ENCODE measurements at regions not wholly inside any gene's neighbourhood (a gene's known extent, or its start where the extent isn't known, plus 50 kb on each side); places are given as distances from the start of the nearest gene placed in this dataset.

DNA sequence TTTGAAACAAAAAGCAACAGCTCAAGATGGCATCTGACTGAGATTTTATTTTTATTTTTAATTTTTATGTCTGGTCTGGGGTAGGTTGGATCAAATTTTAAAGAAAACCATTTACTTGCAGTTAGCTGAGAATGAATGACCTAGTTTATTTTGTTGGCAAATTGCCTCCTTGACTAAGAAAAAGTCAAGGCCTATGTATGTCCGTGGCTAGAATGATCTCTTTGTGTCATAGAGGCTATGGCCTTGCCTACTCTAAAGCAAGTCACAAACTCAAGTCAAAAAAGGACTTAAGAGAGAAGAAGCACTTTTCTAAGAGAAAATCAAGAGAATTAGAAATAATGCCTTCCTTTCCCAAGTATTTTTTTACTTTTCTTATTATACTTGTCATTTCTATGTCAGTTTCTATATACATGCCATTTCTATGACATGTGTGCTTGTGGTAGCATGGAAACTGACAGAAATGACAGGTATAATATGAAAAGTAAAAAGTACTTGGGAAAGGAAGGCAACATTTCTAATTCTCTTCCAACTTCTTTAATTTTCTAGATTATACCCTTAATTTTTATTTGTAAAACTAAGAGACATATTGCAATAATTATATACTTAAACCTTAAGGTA lies 136.7 kb downstream of the CENPF start:
- Histone ChIP-seq H3K27ac (no peak overlapping the region), H3K4me1 (no peaks in the 10 kb centered on the region), H3K4me3 (no peak overlapping the region), H3K9me3 (no peaks in the 10 kb centered on the region), H3K36me3 (no peaks in the 10 kb centered on the region), H3K27me3 (no peaks in the 10 kb centered on the region)
- intact Hi-C loops (cut with DNase I; ENCODE audit: low total_unique reads) = no loop called here
- TF ChIP-seq, protein P1, sequence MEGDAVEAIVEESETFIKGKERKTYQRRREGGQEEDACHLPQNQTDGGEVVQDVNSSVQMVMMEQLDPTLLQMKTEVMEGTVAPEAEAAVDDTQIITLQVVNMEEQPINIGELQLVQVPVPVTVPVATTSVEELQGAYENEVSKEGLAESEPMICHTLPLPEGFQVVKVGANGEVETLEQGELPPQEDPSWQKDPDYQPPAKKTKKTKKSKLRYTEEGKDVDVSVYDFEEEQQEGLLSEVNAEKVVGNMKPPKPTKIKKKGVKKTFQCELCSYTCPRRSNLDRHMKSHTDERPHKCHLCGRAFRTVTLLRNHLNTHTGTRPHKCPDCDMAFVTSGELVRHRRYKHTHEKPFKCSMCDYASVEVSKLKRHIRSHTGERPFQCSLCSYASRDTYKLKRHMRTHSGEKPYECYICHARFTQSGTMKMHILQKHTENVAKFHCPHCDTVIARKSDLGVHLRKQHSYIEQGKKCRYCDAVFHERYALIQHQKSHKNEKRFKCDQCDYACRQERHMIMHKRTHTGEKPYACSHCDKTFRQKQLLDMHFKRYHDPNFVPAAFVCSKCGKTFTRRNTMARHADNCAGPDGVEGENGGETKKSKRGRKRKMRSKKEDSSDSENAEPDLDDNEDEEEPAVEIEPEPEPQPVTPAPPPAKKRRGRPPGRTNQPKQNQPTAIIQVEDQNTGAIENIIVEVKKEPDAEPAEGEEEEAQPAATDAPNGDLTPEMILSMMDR (IDR thresholded peaks at IDR 0.05) = no peak
- no peak for DNase-seq

DNA sequence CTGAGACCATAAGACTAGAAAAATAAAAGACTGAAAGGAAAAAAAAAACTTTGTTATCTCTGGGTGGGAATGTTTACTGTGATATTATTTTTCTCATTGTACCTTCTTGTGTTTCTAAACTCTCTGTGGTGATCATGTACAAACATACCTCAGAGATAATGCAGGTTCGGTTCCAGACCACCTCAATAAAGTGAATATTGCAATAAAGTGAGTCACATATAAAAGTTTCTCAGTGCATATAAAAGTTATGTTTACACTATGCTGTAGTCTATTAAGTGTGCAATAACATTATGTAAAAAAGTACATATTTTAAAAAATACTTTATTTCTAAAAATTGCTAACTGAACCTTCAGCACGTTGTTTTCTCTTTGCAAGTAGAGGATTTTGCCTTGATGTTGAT lies 137.5 kb downstream of the CENPF start:
- intact Hi-C loops (cut with DNase I; ENCODE audit: low total_unique reads) = no loop called here
- H3K36me3 ChIP-seq = no peaks in the 10 kb centered on the region
- H3K27me3 ChIP-seq = no peaks in the 10 kb centered on the region
- H3K9me3 ChIP-seq = no peaks in the 10 kb centered on the region
- H3K4me3 ChIP-seq = no peak overlapping the region
- DNase-seq = no peak
- TF ChIP-seq, protein P1 (IDR thresholded peaks at IDR 0.05) = no peak
- no peak overlapping the region for H3K27ac ChIP-seq
- no peaks in the 10 kb centered on the region for H3K4me1 ChIP-seq

DNA sequence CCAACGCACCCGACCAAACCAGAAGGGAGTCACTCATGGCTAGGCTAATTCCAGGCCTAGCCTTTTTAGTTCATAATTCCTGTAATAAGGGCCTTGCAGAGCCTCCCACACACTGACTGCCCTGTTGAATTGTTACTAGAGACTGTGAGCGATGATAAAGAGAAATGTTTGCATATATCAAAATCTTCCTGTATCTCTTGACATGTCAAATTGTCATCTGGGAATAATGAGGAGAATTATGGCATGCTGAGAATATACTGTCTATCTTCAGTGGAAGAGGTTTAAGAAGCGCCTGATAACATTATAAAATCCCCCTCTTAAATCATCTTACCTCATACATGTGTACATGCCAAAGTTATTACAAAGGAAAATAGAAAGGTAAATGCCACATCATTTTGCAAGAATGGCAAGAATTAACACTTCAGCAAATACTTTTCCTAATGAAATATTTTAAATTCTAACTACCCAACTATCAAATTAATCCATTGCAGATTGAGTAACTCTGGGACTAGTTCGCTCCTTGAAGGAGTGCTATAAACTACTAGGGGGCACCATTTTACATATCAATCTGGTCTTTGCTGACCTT lies 144.1 kb downstream of the CENPF start:
- Histone ChIP-seq H3K27me3 (no peaks in the 10 kb centered on the region), H3K36me3 (no peaks in the 10 kb centered on the region), H3K4me3 (no peak overlapping the region), H3K9me3 (no peaks in the 10 kb centered on the region), H3K4me1 (no peaks in the 10 kb centered on the region), H3K27ac (no peak overlapping the region)
- TF ChIP-seq, protein P1 (IDR thresholded peaks at IDR 0.05) = no peak
- no peak for DNase-seq
- intact Hi-C loops (cut with DNase I; ENCODE audit: low total_unique reads) = no loop called here

DNA sequence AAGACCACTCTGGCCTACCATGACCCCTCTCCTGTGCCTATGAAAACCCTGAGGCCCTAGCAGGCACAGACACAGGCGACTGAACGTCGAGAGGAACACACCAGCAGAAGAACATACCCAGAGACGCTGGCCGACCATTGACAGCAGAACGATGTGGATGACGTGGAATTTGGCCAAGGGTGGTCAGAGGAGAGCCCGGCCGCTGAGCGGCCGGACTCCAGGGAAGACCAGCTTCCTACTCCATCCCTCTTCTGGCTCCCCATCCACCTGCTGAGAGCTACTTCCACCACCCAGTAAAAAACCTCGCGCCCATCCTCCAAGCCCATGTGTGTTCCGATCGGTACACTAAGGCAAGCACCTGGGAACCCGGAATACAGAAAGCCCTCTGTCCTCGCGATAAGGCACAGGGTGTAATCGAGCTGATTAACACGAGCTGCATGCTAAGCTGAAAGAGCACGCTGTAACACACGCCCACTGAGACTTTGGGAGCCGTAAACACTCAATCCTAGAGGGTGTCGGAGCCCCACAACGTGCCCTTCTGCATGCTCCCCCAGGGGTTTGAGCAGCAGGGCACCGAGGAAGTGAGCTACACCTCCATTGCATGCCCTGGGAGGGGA lies 150.3 kb downstream of the CENPF start:
- no peak for DNase-seq
- H3K4me1 ChIP-seq = no peaks in the 10 kb centered on the region
- intact Hi-C loops (cut with DNase I; ENCODE audit: low total_unique reads) = no loop called here
- H3K27me3 ChIP-seq = no peaks in the 10 kb centered on the region
- no peak overlapping the region for H3K27ac ChIP-seq
- no peaks in the 10 kb centered on the region for H3K36me3 ChIP-seq
- TF ChIP-seq, protein P1 (IDR thresholded peaks at IDR 0.05) = no peak
- no peaks in the 10 kb centered on the region for H3K9me3 ChIP-seq
- H3K4me3 ChIP-seq = no peak overlapping the region

DNA sequence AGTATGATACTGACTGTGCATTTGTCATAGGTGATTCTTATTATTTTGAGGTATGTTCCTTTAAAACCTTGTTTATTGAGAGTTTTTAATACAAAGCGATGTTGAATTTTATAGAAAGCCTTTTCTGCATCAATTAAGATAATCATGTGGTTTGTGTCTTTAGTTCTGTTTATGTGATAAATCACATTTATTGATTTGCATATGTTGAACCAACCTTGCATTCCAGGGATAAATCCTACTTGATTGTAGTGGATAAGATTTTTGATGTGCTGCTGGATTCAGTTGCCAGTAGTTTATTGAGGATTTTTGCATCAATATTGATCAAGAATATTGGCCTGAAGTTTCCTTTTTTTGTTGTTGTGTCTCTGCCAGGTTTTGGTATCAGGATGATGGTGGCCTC lies 158.0 kb downstream of the CENPF start:
- Histone ChIP-seq H3K36me3 (no peaks in the 10 kb centered on the region), H3K27ac (no peak overlapping the region), H3K4me1 (no peaks in the 10 kb centered on the region), H3K27me3 (no peaks in the 10 kb centered on the region), H3K9me3 (peaks cover 4 to 24% (median 22%) of the 10 kb centered on the region in 3 donors), H3K4me3 (no peak overlapping the region)
- no peak for DNase-seq
- intact Hi-C loops (cut with DNase I; ENCODE audit: low total_unique reads) = no loop called here
- TF ChIP-seq, protein P1 (IDR thresholded peaks at IDR 0.05) = no peak

Data from tibial artery (tissue), 4 donors.